Activated CD4-positive, alpha-beta T cell treated with anti-CD3 and anti-CD28 coated beads, Interleukin-2, amount 10 ng/mL, durations not matched to agents 24 days and 14 days (primary cell): ENCODE measurements at regions not wholly inside any gene's neighbourhood (a gene's known extent, or its start where the extent isn't known, plus 50 kb on each side); places are given as distances from the start of the nearest gene placed in this dataset.

Experiments
- DNase-seq: peaks from one replicate; pipeline ENCODE4 v3.0.0; 2022
- H3K27ac Mint-ChIP-seq: one replicate; pipeline ENCODE4 v1.8.0; 2022; ENCODE audit warnings: mild to moderate bottlenecking, mixed read lengths
- H3K27me3 Mint-ChIP-seq: one replicate; pipeline ENCODE4 v1.8.0; 2022; ENCODE audit warnings: mixed read lengths
- H3K36me3 Mint-ChIP-seq: one replicate; pipeline ENCODE4 v1.8.0; 2022; ENCODE audit warnings: low read depth, mild to moderate bottlenecking, mixed read lengths
- H3K4me1 Mint-ChIP-seq: one replicate; pipeline ENCODE4 v1.8.0; 2021; ENCODE audit warnings: mixed read lengths
- H3K4me3 Mint-ChIP-seq: one replicate; pipeline ENCODE4 v1.8.0; 2022; ENCODE audit warnings: mild to moderate bottlenecking, moderate library complexity, mixed read lengths
- H3K9me3 Mint-ChIP-seq: one replicate; pipeline ENCODE4 v1.8.0; 2021; ENCODE audit warnings: mixed read lengths
- intact Hi-C: fragments of 100-400 bp; cut with micrococcal nuclease; formaldehyde crosslinking; loops from one replicate; pipeline ENCODE4 v1.15.1; 2023

- DNase-seq, result no peak
- H3K36me3 Mint-ChIP-seq, result no peaks in the 10 kb centered on the region
- H3K9me3 Mint-ChIP-seq, result no peaks in the 10 kb centered on the region
- intact Hi-C loops, result no loop called here
- no peak overlapping the region for H3K4me3 Mint-ChIP-seq
- H3K4me1 Mint-ChIP-seq, result no peaks in the 10 kb centered on the region
- no peaks in the 10 kb centered on the region for H3K27me3 Mint-ChIP-seq
- no peak overlapping the region for H3K27ac Mint-ChIP-seq
These were observed 639.9 kb upstream of the PFKP start for GRCh38 chr10:2427412-2427811.

GRCh38 chr10:2425320-2425719 is 642.0 kb upstream of the PFKP start:
- H3K9me3 Mint-ChIP-seq, result no peaks in the 10 kb centered on the region
- intact Hi-C loops, result no loop called here
- DNase-seq, result no peak
- H3K27me3 Mint-ChIP-seq, result no peaks in the 10 kb centered on the region
- no peak overlapping the region for H3K27ac Mint-ChIP-seq
- no peaks in the 10 kb centered on the region for H3K4me1 Mint-ChIP-seq
- no peaks in the 10 kb centered on the region for H3K36me3 Mint-ChIP-seq
- H3K4me3 Mint-ChIP-seq, result no peak overlapping the region

GRCh38 chr10:2414562-2414961 is 652.8 kb upstream of the PFKP start:
- no peak for DNase-seq
- H3K27me3 Mint-ChIP-seq, result no peaks in the 10 kb centered on the region
- no peak overlapping the region for H3K4me3 Mint-ChIP-seq
- H3K27ac Mint-ChIP-seq, result no peak overlapping the region
- no peaks in the 10 kb centered on the region for H3K9me3 Mint-ChIP-seq
- intact Hi-C loops, result no loop called here
- H3K36me3 Mint-ChIP-seq, result no peaks in the 10 kb centered on the region
- no peaks in the 10 kb centered on the region for H3K4me1 Mint-ChIP-seq

GRCh38 chr10:2414039-2414438 is 653.3 kb upstream of the PFKP start:
- no peaks in the 10 kb centered on the region for H3K9me3 Mint-ChIP-seq
- H3K4me3 Mint-ChIP-seq, result no peak overlapping the region
- H3K27ac Mint-ChIP-seq, result no peak overlapping the region

GRCh38 chr10:2410049-2410448 is 657.3 kb upstream of the PFKP start:
- no peaks in the 10 kb centered on the region for H3K4me1 Mint-ChIP-seq
- H3K9me3 Mint-ChIP-seq, result no peaks in the 10 kb centered on the region
- H3K27ac Mint-ChIP-seq, result no peak overlapping the region
- H3K27me3 Mint-ChIP-seq, result no peaks in the 10 kb centered on the region
- H3K36me3 Mint-ChIP-seq, result no peaks in the 10 kb centered on the region
- no peak for DNase-seq
- H3K4me3 Mint-ChIP-seq, result no peak overlapping the region
- intact Hi-C loops, result no loop called here

More at GRCh38 chr10:2414039-2414438, 653.3 kb upstream of the PFKP start:
- no peaks in the 10 kb centered on the region for H3K36me3 Mint-ChIP-seq
- H3K27me3 Mint-ChIP-seq, result no peaks in the 10 kb centered on the region
- intact Hi-C loops, result no loop called here
- H3K4me1 Mint-ChIP-seq, result no peaks in the 10 kb centered on the region
- peak; percentile 18 for DNase-seq

- no peak overlapping the region for H3K4me3 Mint-ChIP-seq
- DNase-seq, result no peak
These were observed 664.1 kb upstream of the ADARB2 start for GRCh38 chr10:2401459-2401858.

GRCh38 chr10:2399482-2399881 is 662.2 kb upstream of the ADARB2 start:
- no peak for DNase-seq
- H3K4me1 Mint-ChIP-seq, result no peaks in the 10 kb centered on the region
- H3K27ac Mint-ChIP-seq, result no peak overlapping the region
- H3K27me3 Mint-ChIP-seq, result no peaks in the 10 kb centered on the region
- intact Hi-C loops, result no loop called here
- H3K4me3 Mint-ChIP-seq, result no peak overlapping the region
- H3K9me3 Mint-ChIP-seq, result no peaks in the 10 kb centered on the region
- H3K36me3 Mint-ChIP-seq, result no peaks in the 10 kb centered on the region

More at GRCh38 chr10:2401459-2401858, 664.1 kb upstream of the ADARB2 start:
- Mint-ChIP-seq H3K4me1 (no peaks in the 10 kb centered on the region), H3K36me3 (no peaks in the 10 kb centered on the region), H3K27me3 (no peaks in the 10 kb centered on the region), H3K9me3 (no peaks in the 10 kb centered on the region), H3K27ac (no peak overlapping the region)
- intact Hi-C loops, result no loop called here

GRCh38 chr10:2392145-2392812 is 655.0 kb upstream of the ADARB2 start:
- Mint-ChIP-seq H3K4me1 (no peaks in the 10 kb centered on the region), H3K27ac (no peak overlapping the region), H3K27me3 (no peaks in the 10 kb centered on the region), H3K36me3 (no peaks in the 10 kb centered on the region), H3K4me3 (no peak overlapping the region), H3K9me3 (no peaks in the 10 kb centered on the region)
- intact Hi-C loops, result no loop called here
- no peak for DNase-seq

- intact Hi-C loops, result no loop called here
- no peak overlapping the region for H3K27ac Mint-ChIP-seq
- no peak overlapping the region for H3K4me3 Mint-ChIP-seq
- H3K27me3 Mint-ChIP-seq, result no peaks in the 10 kb centered on the region
- peaks cover 3% of the 10 kb centered on the region for H3K9me3 Mint-ChIP-seq
- no peaks in the 10 kb centered on the region for H3K4me1 Mint-ChIP-seq
- H3K36me3 Mint-ChIP-seq, result no peaks in the 10 kb centered on the region
- no peak for DNase-seq
These were observed 650.3 kb upstream of the ADARB2 start for GRCh38 chr10:2387672-2388071.

DNA sequence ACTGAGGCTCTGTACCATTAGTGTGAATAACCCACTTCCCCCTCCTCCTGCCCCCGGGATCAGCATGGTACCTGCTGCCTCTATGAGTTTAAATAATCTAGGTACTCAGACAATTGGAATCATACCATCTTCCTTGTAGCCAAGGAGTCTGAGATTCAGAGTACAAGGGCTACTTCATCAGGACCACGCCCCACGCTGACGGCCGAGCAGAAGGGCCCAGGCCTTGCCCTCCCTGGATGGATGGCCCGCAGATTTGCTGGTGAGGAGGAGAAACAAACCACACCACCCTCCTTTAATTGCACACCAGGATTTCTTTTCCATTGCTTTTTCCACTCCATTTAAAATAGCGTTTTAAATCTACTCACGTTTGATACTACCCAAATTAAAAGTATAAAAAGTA is 649.9 kb upstream of the ADARB2 start:
- Mint-ChIP-seq H3K27me3 (no peaks in the 10 kb centered on the region), H3K9me3 (peaks cover 3% of the 10 kb centered on the region), H3K27ac (no peak overlapping the region), H3K4me3 (no peak overlapping the region), H3K4me1 (no peaks in the 10 kb centered on the region), H3K36me3 (no peaks in the 10 kb centered on the region)
- intact Hi-C loops, result no loop called here
- peak; percentile 24 for DNase-seq

DNA sequence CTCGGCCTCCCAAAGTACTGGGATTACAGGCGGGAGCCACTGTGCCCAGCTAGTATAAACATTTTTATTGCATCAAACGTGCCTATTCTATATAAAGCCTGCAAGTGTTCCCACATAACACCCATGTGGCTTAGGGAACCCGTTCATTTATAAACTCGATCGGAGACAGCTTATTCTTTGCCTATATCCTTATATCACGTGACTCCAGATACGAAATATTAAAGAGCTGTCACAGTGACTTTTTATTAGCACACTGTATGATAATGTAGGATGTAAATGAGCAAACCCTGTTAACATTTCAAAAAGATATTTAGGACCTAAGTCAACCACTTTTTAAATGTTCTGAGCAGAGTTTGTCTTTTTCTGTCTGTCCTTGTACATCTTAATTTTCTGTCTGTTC is 642.9 kb upstream of the ADARB2 start:
- no peak for DNase-seq
- no peaks in the 10 kb centered on the region for H3K4me1 Mint-ChIP-seq
- no peaks in the 10 kb centered on the region for H3K27me3 Mint-ChIP-seq
- H3K4me3 Mint-ChIP-seq, result no peak overlapping the region
- H3K9me3 Mint-ChIP-seq, result peaks cover 3% of the 10 kb centered on the region
- intact Hi-C loops, result no loop called here
- H3K36me3 Mint-ChIP-seq, result no peaks in the 10 kb centered on the region
- H3K27ac Mint-ChIP-seq, result no peak overlapping the region

GRCh38 chr10:2367083-2367482 is 629.8 kb upstream of the ADARB2 start:
- intact Hi-C loops, result no loop called here
- no peaks in the 10 kb centered on the region for H3K36me3 Mint-ChIP-seq
- H3K4me3 Mint-ChIP-seq, result no peak overlapping the region
- H3K9me3 Mint-ChIP-seq, result no peaks in the 10 kb centered on the region
- H3K4me1 Mint-ChIP-seq, result no peaks in the 10 kb centered on the region
- no peaks in the 10 kb centered on the region for H3K27me3 Mint-ChIP-seq
- DNase-seq, result no peak
- no peak overlapping the region for H3K27ac Mint-ChIP-seq

- no peak overlapping the region for H3K27ac Mint-ChIP-seq
- H3K9me3 Mint-ChIP-seq, result no peaks in the 10 kb centered on the region
- no peak for DNase-seq
- H3K4me1 Mint-ChIP-seq, result no peaks in the 10 kb centered on the region
- H3K36me3 Mint-ChIP-seq, result no peaks in the 10 kb centered on the region
- intact Hi-C loops, result no loop called here
- H3K4me3 Mint-ChIP-seq, result no peak overlapping the region
- no peaks in the 10 kb centered on the region for H3K27me3 Mint-ChIP-seq
These were observed 629.1 kb upstream of the ADARB2 start for GRCh38 chr10:2366264-2366931.

- no peaks in the 10 kb centered on the region for H3K36me3 Mint-ChIP-seq
- no peaks in the 10 kb centered on the region for H3K27me3 Mint-ChIP-seq
- intact Hi-C loops, result no loop called here
- H3K4me1 Mint-ChIP-seq, result no peaks in the 10 kb centered on the region
- no peak for DNase-seq
- H3K4me3 Mint-ChIP-seq, result no peak overlapping the region
- H3K9me3 Mint-ChIP-seq, result no peaks in the 10 kb centered on the region
- no peak overlapping the region for H3K27ac Mint-ChIP-seq
These were observed 625.0 kb upstream of the ADARB2 start for GRCh38 chr10:2362331-2362730.

- no peak for DNase-seq
- intact Hi-C loops, result no loop called here
These were observed 621.3 kb upstream of the ADARB2 start for GRCh38 chr10:2358586-2358985.

More at GRCh38 chr10:2358586-2358985, 621.3 kb upstream of the ADARB2 start:
- H3K9me3 Mint-ChIP-seq, result no peaks in the 10 kb centered on the region
- no peaks in the 10 kb centered on the region for H3K36me3 Mint-ChIP-seq
- no peaks in the 10 kb centered on the region for H3K4me1 Mint-ChIP-seq
- no peak overlapping the region for H3K27ac Mint-ChIP-seq
- H3K27me3 Mint-ChIP-seq, result no peaks in the 10 kb centered on the region
- H3K4me3 Mint-ChIP-seq, result no peak overlapping the region
